ENCODE measurements at regions not wholly inside any gene's neighbourhood (a gene's known extent, or its start where the extent isn't known, plus 50 kb on each side); places are given as distances from the start of the nearest gene placed in this dataset.

- FAIRE-seq (no peak), DNase-seq (ENCODE audit: low spot score) (no peak), ATAC-seq (no peak)
- ChIA-PET CTCF (ENCODE audit: low intra/inter-chr PET ratio, low total read pairs) (no interaction called here), POLR2A (no interaction called here)
- Histone ChIP-seq H2AFZ (ENCODE audit: low read length) (no peak overlapping the region), H3K9ac (ENCODE audit: insufficient read depth, low read depth, low read length) (no peak overlapping the region), H3K4me2 (ENCODE audit: low read depth, low read length) (no peak overlapping the region), H3K36me3 (replicated peaks in 1 of 2; ENCODE audit: control insufficient read depth in 1 of 2, insufficient read depth in 2 of 2, low read length in 2 of 2) (no peaks in the 10 kb centered on the region), H3K4me3 (replicated peaks in 1 of 3; ENCODE audit: insufficient read depth in 1 of 3, low read depth in 2 of 3, low read length in 3 of 3) (no peak overlapping the region), H3K9me3 (ENCODE audit: low read length) (peaks cover 8% of the 10 kb centered on the region), H3K4me1 (ENCODE audit: insufficient read depth, low read length) (no peaks in the 10 kb centered on the region), H3K79me2 (ENCODE audit: insufficient read depth, low read length) (no peaks in the 10 kb centered on the region), H3K27ac (ENCODE audit: extremely low read length, insufficient read depth, low read length) (no peak overlapping the region), H3K27me3 (ENCODE audit: control insufficient read depth in 1 of 2, insufficient read depth in 2 of 2, low read length in 2 of 2) (no peaks in the 10 kb centered on the region), H4K20me1 (ENCODE audit: insufficient read depth, low read length) (no peaks in the 10 kb centered on the region)
- in situ Hi-C loops (cut with HindIII; ENCODE audit: extremely low pct_ligation_motif_present, low pct_unique_long_range_greater_than_20kb) (no loop called here), intact Hi-C loops (cut with micrococcal nuclease; ENCODE audit: unreplicated experiment) (no loop called here)
- WGBS (ENCODE audit: low lambda C conversion rate), result 14% methylated on average over 2 of the region's 2 CpGs
- no TSS peak for BruUV-seq (replicated peaks)
- TF ChIP-seq RARG (CRISPR knock-in tag; IDR thresholded peaks at IDR 0.05; ENCODE audit: low read depth), result no peak
- TF ChIP-seq ZXDC (CRISPR knock-in tag; IDR thresholded peaks at IDR 0.05), result no peak
- no peak for TF ChIP-seq ZNF878 (CRISPR knock-in tag; IDR thresholded peaks at IDR 0.05)
These were observed 536.4 kb upstream of the PTBP2 start for GRCh38 chr1:96185181-96185580.

GRCh38 chr1:96187020-96187419 is 534.6 kb upstream of the PTBP2 start:
- no peaks in the 10 kb centered on the region for H4K20me1 ChIP-seq (ENCODE audit: insufficient read depth, low read length)
- H3K4me3 ChIP-seq (replicated peaks in 1 of 3; ENCODE audit: insufficient read depth in 1 of 3, low read depth in 2 of 3, low read length in 3 of 3), result no peak overlapping the region
- in situ Hi-C loops (cut with HindIII; ENCODE audit: extremely low pct_ligation_motif_present, low pct_unique_long_range_greater_than_20kb) (no loop called here), intact Hi-C loops (cut with micrococcal nuclease; ENCODE audit: unreplicated experiment) (no loop called here)
- H3K27ac ChIP-seq (ENCODE audit: extremely low read length, insufficient read depth, low read length), result no peak overlapping the region
- CTCF ChIA-PET (ENCODE audit: low intra/inter-chr PET ratio, low total read pairs), result no interaction called here
- no peaks in the 10 kb centered on the region for H3K79me2 ChIP-seq (ENCODE audit: insufficient read depth, low read length)
- H3K9ac ChIP-seq (ENCODE audit: insufficient read depth, low read depth, low read length), result no peak overlapping the region
- no peak overlapping the region for H2AFZ ChIP-seq (ENCODE audit: low read length)
- ATAC-seq (no peak), DNase-seq (ENCODE audit: low spot score) (no peak), FAIRE-seq (no peak)
- H3K4me2 ChIP-seq (ENCODE audit: low read depth, low read length), result no peak overlapping the region
- BruUV-seq (replicated peaks), result no TSS peak
- 7% methylated on average over 1 of the region's 1 CpG for WGBS (ENCODE audit: low lambda C conversion rate)
- TF ChIP-seq ZNF567 (CRISPR knock-in tag; IDR thresholded peaks at IDR 0.05; ENCODE audit: borderline replicate concordance) (no peak), ATF7 (IDR thresholded peaks at IDR 0.05) (no peak), ATF7 (CRISPR knock-in tag; IDR thresholded peaks at IDR 0.05) (no peak), ZBTB2 (CRISPR knock-in tag; IDR thresholded peaks at IDR 0.05; ENCODE audit: low read depth) (no peak), HOXA7 (CRISPR knock-in tag; IDR thresholded peaks at IDR 0.05) (no peak)
- no peaks in the 10 kb centered on the region for H3K4me1 ChIP-seq (ENCODE audit: insufficient read depth, low read length)
- POLR2A ChIA-PET, result no interaction called here
- no peaks in the 10 kb centered on the region for H3K36me3 ChIP-seq (replicated peaks in 1 of 2; ENCODE audit: control insufficient read depth in 1 of 2, insufficient read depth in 2 of 2, low read length in 2 of 2)
- H3K27me3 ChIP-seq (ENCODE audit: control insufficient read depth in 1 of 2, insufficient read depth in 2 of 2, low read length in 2 of 2), result no peaks in the 10 kb centered on the region
- H3K9me3 ChIP-seq (ENCODE audit: low read length), result peaks cover 26% of the 10 kb centered on the region
